ENCODE measurements at regions not wholly inside any gene's neighbourhood (a gene's known extent, or its start where the extent isn't known, plus 50 kb on each side); places are given as distances from the start of the nearest gene placed in this dataset.

GRCh38 chr6:134432036-134432435 lies 114.1 kb upstream of the SGK1 start:
- BruUV-seq (replicated peaks), result no TSS peak
- ATAC-seq (no peak), DNase-seq (ENCODE audit: extremely low read depth in 1 of 4, low spot score in 3 of 4) (no peak), FAIRE-seq (no peak)
- in situ Hi-C loops (cut with MboI) (no loop called here), intact Hi-C loops (cut with micrococcal nuclease) (no loop called here)
- Histone ChIP-seq H3K4me3 (no peak overlapping the region), H3K36me3 (ENCODE audit: control insufficient read depth, insufficient read depth, low read length) (no peaks in the 10 kb centered on the region), H3K79me2 (ENCODE audit: control insufficient read depth, insufficient read depth, low read length) (no peaks in the 10 kb centered on the region), H3K9ac (ENCODE audit: insufficient read depth in 1 of 2, low read depth in 2 of 2, low read length in 2 of 2) (no peak overlapping the region), H2AFZ (ENCODE audit: low read depth, low read length) (no peak overlapping the region), H3K4me2 (ENCODE audit: insufficient read depth, low read length) (no peak overlapping the region), H3K27me3 (ENCODE audit: control insufficient read depth in 2 of 2, insufficient read depth in 2 of 2, low read length in 2 of 2) (no peaks in the 10 kb centered on the region; a peak in 1 of 5 replicates), H3K9me3 (replicated peaks; ENCODE audit: control insufficient read depth, insufficient read depth, low read depth, low read length) (no peaks in the 10 kb centered on the region), H3K4me1 (replicated peaks in 1 of 2; ENCODE audit: control insufficient read depth in 2 of 2, insufficient read depth in 2 of 2, low read length in 2 of 2) (peaks cover 0 to 15% of the 10 kb centered on the region in 2 experiments; a peak in 3 of 5 replicates), H3K9me1 (ENCODE audit: control insufficient read depth, insufficient read depth, low read length) (no peaks in the 10 kb centered on the region), H4K20me1 (replicated peaks; ENCODE audit: control insufficient read depth, insufficient read depth, low read length) (no peaks in the 10 kb centered on the region), H3K27ac (ENCODE audit: extremely low read depth, low read depth, low read length) (no peak overlapping the region)
- ChIA-PET POLR2A (interaction anchor here (0.9 kb wide), 1 partner anchor 21 kb away, joined by 3 read pairs; no protein-coding TSS in a partner anchor), CTCF (ENCODE audit: low intra/inter-chr PET ratio) (no interaction called here)
- TF ChIP-seq ZBTB5 (IDR thresholded peaks at IDR 0.05) (no peak), SRSF9 (IDR thresholded peaks at IDR 0.05; ENCODE audit: borderline replicate concordance, low read depth, low read length) (no peak), ZNF584 (CRISPR knock-in tag; IDR thresholded peaks at IDR 0.05; ENCODE audit: low read depth) (no peak), NFIX (CRISPR knock-in tag; IDR thresholded peaks at IDR 0.05; ENCODE audit: low read depth) (no peak), NONO (IDR thresholded peaks at IDR 0.05; ENCODE audit: low read depth in 2 of 2, low read length in 1 of 2) (no peak), SREBF2 (CRISPR knock-in tag; IDR thresholded peaks at IDR 0.05) (no peak), STAG1 (CRISPR knock-in tag; IDR thresholded peaks at IDR 0.05; ENCODE audit: borderline replicate concordance) (no peak), LARP7 (IDR thresholded peaks at IDR 0.05) (no peak), MBD1 (CRISPR knock-in tag; IDR thresholded peaks at IDR 0.05) (no peak), GTF2A2 (tag; IDR thresholded peaks at IDR 0.05) (no peak)
- 36% methylated on average over 2 of the region's 2 CpGs for WGBS (ENCODE audit: insufficient coverage, low coverage, missing lambda C conversion rate)
